Stimulated activated naive CD4-positive, alpha-beta T cell (primary cell): ENCODE measurements at regions not wholly inside any gene's neighbourhood (a gene's known extent, or its start where the extent isn't known, plus 50 kb on each side); places are given as distances from the start of the nearest gene placed in this dataset.
"Not testable (repeated sequence)": the region's sequence is repeated elsewhere in the genome, so short reads cannot be mapped to it uniquely, and the experiment has no call there.

Experiments
- DNase-seq, 6 experiments: peaks; one replicate each; lab custom pipeline; 2025; lab: John Stamatoyannopoulos, UW

DNA sequence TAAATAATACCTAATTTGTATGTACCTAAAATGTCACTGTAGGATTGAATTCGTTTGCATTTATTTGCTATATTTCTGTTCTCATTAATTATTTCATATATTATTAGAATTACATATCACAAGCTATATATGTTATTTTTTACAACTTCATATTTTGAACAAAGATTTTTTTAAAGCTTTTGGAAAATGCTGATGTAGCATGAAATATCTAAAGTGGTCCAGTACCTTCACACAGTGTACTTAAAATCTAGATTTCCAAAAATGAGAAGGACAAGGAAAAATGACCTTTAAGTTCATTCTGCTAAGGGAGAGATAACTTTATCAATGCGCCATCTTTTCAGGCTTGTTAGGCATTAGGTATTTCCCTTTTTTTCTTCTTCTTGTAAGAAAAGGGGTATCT lies 71.8 kb downstream of the LARP7 start:
- DNase-seq: no peak

GRCh38 chr4:112714922-112715901 lies 78.3 kb downstream of the LARP7 start:
- no peak for DNase-seq

GRCh38 chr4:112717856-112718255 lies 80.9 kb downstream of the LARP7 start:
- DNase-seq: no peak

GRCh38 chr4:112721627-112722026 lies 84.7 kb downstream of the LARP7 start:
- no peak for DNase-seq

DNA sequence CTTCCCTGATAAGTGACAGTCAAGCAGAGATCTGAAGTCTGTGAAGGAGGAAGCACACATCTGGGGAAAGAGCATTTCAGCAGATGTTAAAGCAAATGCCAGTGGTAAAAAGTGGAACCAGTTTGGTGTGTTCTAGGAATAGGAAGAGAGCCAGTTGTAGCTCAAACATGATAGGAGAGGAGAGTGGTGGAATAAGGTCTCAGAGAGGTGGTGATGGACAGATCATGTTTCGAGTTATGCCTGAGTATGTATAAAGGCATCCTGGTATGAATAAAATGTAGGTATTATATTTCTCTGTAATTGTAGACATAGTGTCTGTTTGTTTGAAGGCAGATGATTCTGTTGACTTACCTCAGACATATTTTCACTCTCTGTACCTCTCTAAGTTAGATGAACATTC lies 89.1 kb downstream of the LARP7 start:
- DNase-seq: no peak

- not testable (repeated sequence) for DNase-seq
These were observed 90.8 kb downstream of the LARP7 start for GRCh38 chr4:112727728-112728127.

- no peak for DNase-seq
These were observed 94.8 kb downstream of the LARP7 start for GRCh38 chr4:112731715-112732114.

DNA sequence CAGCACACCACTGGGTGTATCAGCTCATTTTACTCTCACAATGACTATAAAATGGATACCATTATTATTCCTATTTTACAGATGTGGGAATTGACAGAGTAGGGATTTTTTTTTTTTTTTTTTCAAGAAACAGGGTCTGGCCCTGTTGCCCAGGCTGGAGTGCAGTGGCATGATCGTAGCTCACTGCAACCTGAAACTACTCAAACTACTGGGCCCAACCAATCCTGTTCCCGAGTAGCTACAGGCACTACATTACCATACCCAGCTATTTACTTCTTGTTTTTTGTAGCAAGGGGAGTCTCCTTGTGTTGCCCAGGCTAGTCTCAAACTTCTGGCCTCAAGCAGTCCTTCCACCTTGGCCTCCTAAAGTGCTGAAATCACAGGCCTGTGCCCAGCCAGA lies 95.2 kb downstream of the LARP7 start:
- no peak for DNase-seq

GRCh38 chr4:112735474-112735951 lies 98.6 kb downstream of the LARP7 start:
- DNase-seq: no peak

GRCh38 chr4:112736718-112737135 lies 99.8 kb downstream of the LARP7 start:
- no peak for DNase-seq

GRCh38 chr4:112739442-112739841 lies 102.5 kb downstream of the LARP7 start:
- DNase-seq: no peak

- no peak for DNase-seq
These were observed 110.1 kb downstream of the LARP7 start for GRCh38 chr4:112747036-112747435.

DNA sequence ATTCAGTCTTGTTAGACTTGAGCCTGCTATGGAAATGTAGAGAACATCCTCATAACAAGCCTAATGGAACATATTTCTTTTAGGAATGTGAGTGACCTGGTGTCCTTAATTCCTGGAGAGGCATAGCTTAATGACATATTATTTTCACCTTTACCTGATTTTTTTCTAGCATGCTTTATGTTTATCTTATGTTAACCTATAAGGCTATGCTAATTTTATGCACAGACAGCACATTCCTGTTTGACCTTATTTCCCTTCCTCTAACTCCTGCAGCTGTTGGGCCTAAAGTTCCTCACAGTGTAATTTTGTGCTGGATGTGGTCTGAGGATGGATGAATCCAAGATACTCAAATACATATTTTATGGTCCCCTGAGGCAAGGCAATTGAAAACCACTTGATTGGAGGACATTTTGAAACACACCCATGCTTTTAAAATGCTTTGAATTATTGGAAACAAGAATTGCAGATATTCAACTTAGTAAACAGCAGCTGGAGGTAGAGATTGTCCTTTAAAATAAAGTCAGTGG lies 111.5 kb downstream of the LARP7 start:
- no peak for DNase-seq

GRCh38 chr4:112750749-112751148 lies 113.8 kb downstream of the LARP7 start:
- not testable (repeated sequence) for DNase-seq

GRCh38 chr4:112751447-112751846 lies 114.5 kb downstream of the LARP7 start:
- DNase-seq: no peak

GRCh38 chr4:112752061-112752460 lies 115.1 kb downstream of the LARP7 start:
- no peak for DNase-seq

GRCh38 chr4:112752510-112752909 lies 115.6 kb downstream of the LARP7 start:
- DNase-seq: no peak

- DNase-seq: no peak
These were observed 116.4 kb downstream of the LARP7 start for GRCh38 chr4:112753333-112753732.

DNA sequence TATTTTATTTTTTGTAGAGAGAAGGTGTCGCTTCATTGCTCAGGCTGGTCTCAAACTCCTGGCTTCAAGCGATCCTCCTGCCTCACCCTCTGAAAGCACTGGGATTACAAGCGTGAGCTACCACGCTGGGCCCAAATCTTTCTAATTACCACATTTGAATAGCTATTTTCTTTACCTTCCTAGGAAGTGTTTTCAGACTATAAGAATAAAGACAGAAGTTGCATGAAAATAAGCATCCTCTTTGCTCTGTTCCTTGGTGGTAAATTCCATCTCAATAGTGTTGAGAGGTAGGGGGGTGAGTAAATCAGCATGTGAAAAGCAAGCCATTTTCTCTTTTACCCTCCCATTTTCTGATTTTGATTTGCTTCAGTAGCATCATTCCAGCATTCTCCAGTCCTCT lies 122.4 kb downstream of the LARP7 start:
- no peak for DNase-seq

DNA sequence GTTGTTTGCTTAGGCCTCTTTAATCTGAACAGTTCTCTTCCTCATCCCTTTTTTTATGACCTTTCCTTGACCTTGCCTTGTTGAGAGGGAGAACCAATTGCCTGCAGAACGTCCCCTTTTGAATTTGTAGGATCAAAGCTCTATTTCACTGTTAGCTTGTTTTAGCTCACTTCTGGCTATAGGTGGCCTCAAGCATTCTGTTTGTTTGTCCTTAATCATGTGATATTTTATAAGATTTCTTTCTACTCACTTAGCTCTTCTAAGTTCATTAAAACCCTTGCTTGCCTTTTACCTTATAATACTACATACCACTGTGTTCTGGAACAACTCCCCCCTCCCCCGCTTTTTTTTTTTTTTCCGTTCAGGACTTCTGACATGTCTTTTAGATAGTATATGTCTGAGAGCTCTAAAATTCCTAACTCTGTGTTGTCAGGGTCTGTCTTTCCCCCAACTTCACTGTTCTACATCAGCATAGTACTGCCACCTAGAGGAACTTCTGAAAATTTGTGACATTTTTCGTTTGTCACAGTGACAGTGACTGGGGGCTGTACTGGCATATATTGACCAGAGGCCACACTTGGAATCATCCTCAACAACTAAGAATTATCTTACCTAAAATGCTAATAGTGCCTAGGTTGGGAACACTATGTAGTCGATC lies 128.5 kb downstream of the LARP7 start:
- DNase-seq: peak in 1 of 6 experiments; percentile 3

DNA sequence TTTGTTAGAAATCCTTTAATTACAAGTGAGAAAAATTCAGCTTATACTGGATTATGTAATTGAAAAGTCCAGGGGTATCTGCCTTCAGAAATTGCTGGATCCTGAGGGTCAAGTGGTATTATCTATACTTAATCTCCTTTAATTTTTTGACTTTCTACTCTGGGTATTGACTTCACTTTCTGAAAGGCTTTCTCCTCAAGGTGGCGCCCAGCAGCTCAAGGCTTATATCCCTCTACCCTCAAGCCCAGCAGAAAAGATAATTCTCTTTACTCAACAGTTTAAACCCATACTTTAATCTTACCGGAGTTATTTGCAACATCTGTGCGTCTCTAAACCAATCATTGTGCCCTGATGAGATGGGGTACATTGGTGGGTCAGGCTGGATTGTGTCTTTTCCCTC lies 129.5 kb downstream of the LARP7 start:
- no peak for DNase-seq

GRCh38 chr4:112767386-112767785 lies 130.4 kb downstream of the LARP7 start:
- no peak for DNase-seq

GRCh38 chr4:112770114-112770513 lies 133.2 kb downstream of the LARP7 start:
- DNase-seq: no peak
